Right lobe of liver (tissue), 6 donors: ENCODE measurements at regions not wholly inside any gene's neighbourhood (a gene's known extent, or its start where the extent isn't known, plus 50 kb on each side); places are given as distances from the start of the nearest gene placed in this dataset.

ENCODE experiments used
- ATAC-seq, 4 donors: fragments of 200-7000 bp; cut with Tn5 transposase; one replicate each; pipeline ENCODE4 v1.9.1; 2020; ENCODE audit warnings: mild to moderate bottlenecking in 4 of 4, moderate library complexity in 4 of 4
- DNase-seq, 3 donors: peaks; one replicate each; pipeline ENCODE4 v3.0.0-alpha.2; 2020
- H3K27ac ChIP-seq, 3 donors: fragments of 200-600 bp; one replicate each; pipeline ENCODE4 v1.8.0; 2022
- H3K27me3 ChIP-seq, 2 donors: fragments of 200-600 bp; one replicate each; pipeline ENCODE4 v1.8.0; 2022
- H3K36me3 ChIP-seq, 4 donors: fragments of 200-600 bp; sonication (generic) in 1 of 4; one replicate each; pipeline versions ENCODE4 v1.5.1 to v1.8.0; 2017 to 2022; ENCODE audit warnings: control low read depth in 1 of 4
- H3K4me1 ChIP-seq, 4 donors: fragments of 200-600 bp; sonication (generic) in 1 of 4; one replicate each; pipeline versions ENCODE4 v1.5.1 to v1.8.0; 2017 to 2022; ENCODE audit warnings: control low read depth in 1 of 4
- H3K4me3 ChIP-seq, 3 donors: fragments of 200-600 bp; one replicate each; pipeline ENCODE4 v1.8.0; 2022
- H3K9me3 ChIP-seq, 4 donors: fragments of 200-600 bp; sonication (generic) in 1 of 4; one replicate each; pipeline versions ENCODE4 v1.5.1 to v1.8.0; 2017 to 2022; ENCODE audit warnings: control low read depth in 1 of 4
- POLR2A ChIP-seq: fragments of 450-650 bp; IDR thresholded peaks from one replicate; pipeline ENCODE4 v1.6.1; 2017; ENCODE audit warnings: antibody characterized with exemption, mild to moderate bottlenecking
- WGBS: methylation state at CpG from one replicate; pipeline ENCODE4 v1.1.6; 2018; ENCODE audit warnings: low coverage, low lambda C conversion rate; ENCODE audit not compliant: insufficient coverage; ENCODE audit errors: missing lambda C conversion rate; 5-methylcytosine and 5-hydroxymethylcytosine counted together
- intact Hi-C, 2 donors: fragments of 100-400 bp; cut with DNase I; formaldehyde crosslinking; loops; one replicate each; pipeline versions ENCODE4 v1.11.2 to v1.14.1; 2022
- TF ChIP-seq, protein P1 (sequence below), 4 donors: fragments of 200-600 bp in 3 of 4; fragments of 450-650 bp in 1 of 4; IDR thresholded peaks; one replicate each; pipeline versions ENCODE4 v1.5.1 to v1.8.0; 2016 to 2022; ENCODE audit warnings: antibody characterized with exemption in 4 of 4, mild to moderate bottlenecking in 2 of 4
- donor health status: DM: no; HTN: yes; CAD: no.
- donor health status: DM: no; HTN: no; CAD: no.
- donor health status: DM: no; HTN: no; CAD: no.
- donor health status: DM: no; HTN: yes; CAD: no.
- donor health status: DM: no; HTN: yes; CAD: no.

DNA sequence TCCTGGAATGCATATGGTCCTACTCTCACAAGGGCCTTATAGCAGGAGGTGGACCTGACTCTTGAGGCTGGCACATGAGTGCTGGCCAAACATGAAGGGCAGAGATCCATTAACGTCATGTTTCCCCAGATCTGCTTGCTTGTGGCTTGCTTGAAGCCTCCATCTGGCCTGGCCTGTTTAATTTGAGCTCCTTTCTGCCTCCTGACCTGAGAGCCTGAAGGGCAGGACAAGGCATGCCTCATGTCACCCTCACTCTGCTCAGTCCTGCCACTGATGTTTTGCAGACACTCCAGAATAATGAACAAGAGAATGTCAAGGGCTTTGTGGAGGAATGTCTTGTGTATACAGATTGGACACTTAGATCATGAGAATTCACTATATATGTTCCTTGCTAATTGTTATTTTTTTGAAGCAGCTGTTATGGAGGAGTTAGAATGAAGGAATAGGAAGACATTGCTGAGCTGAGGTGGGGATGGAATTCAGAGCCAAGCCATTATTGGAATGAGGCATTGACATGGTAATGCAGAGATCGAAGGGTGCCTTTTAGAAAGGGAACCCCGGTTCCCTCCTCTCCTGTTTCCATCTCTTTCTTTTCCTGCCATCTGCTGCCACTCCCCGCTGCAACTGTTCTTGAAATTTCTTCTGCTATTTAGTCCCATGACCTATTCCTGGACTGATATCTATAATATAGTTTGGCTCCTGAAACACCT is 457.0 kb upstream of the PROX1 start:
- 74% methylated on average over 3 of the region's 4 CpGs for WGBS
- DNase-seq: no peak
- H3K27me3 ChIP-seq: no peaks in the 10 kb centered on the region
- ATAC-seq: no peak
- no peaks in the 10 kb centered on the region for H3K9me3 ChIP-seq
- no peaks in the 10 kb centered on the region for H3K4me1 ChIP-seq
- no peak overlapping the region for H3K4me3 ChIP-seq
- intact Hi-C loops: no loop called here
- H3K36me3 ChIP-seq: no peaks in the 10 kb centered on the region
- TF ChIP-seq POLR2A: no peak
- TF ChIP-seq, protein P1, sequence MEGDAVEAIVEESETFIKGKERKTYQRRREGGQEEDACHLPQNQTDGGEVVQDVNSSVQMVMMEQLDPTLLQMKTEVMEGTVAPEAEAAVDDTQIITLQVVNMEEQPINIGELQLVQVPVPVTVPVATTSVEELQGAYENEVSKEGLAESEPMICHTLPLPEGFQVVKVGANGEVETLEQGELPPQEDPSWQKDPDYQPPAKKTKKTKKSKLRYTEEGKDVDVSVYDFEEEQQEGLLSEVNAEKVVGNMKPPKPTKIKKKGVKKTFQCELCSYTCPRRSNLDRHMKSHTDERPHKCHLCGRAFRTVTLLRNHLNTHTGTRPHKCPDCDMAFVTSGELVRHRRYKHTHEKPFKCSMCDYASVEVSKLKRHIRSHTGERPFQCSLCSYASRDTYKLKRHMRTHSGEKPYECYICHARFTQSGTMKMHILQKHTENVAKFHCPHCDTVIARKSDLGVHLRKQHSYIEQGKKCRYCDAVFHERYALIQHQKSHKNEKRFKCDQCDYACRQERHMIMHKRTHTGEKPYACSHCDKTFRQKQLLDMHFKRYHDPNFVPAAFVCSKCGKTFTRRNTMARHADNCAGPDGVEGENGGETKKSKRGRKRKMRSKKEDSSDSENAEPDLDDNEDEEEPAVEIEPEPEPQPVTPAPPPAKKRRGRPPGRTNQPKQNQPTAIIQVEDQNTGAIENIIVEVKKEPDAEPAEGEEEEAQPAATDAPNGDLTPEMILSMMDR (IDR thresholded peaks at IDR 0.05): no peak
- no peak overlapping the region for H3K27ac ChIP-seq

DNA sequence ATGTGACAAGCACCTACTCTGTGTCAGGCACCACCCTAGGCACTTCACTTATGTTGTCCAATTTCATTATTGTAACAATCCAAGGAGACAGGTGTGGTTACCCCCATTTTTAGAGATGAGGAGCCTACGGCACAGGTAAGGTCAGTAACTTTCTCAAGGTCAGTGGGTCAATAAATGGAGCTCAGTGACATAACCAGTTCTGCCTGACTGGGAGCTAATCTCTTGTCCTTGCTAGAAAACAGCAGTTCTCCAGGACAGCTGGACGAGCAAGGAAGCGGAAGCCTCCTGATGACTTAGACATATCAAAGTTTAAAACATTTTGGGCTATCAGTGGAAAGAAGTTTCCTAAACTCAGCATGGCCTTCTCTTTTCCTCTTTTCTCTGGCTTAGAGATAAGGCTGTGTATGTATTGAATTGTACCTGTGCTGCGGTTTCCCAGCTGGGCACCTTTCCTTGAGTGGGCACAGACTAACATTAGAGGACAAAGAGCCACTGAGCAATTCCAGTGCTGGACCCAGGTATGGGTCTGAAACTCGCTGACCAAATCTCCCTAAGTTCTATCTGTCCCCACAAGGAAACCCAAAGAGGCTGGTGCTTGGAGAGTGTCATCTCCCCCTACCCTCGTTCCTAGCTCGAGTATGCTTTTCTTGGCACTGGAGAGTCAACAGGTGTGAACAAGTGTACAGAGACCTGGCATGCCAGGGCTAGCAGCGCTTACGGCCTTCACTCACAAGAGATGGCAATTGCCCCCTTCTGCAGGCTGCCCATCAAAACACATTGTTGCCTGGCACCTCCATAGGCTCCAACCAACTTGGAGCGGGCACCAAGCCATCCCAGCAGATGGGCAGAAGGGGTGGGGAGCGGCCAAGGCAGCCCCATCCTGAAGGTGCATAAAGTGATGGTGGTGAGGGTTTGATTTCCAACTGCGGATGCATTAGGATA is 456.1 kb upstream of the PROX1 start:
- 75% methylated on average over 8 of the region's 12 CpGs for WGBS
- intact Hi-C loops: no loop called here
- no peak overlapping the region for H3K27ac ChIP-seq

DNA sequence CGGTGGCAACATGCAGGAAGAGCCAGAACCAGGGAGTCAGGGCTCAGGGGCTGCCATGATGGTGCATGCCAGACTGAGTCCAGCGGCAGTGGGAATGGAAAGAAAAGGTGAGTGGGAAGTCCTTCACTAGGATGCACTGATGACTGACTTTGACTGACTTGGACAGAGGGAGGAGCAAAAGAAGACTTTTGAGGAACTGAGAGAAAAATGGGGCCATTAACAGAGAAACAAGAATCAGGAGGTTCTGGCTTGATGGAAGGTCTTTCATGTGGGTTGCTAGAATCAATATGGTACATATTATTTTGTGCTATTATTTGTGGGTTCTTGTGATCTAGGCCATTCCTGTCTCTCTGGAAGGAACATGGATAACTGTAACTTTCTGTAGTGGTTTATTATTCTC is 454.6 kb upstream of the PROX1 start:
- no peak for TF ChIP-seq POLR2A
- TF ChIP-seq, protein P1 (IDR thresholded peaks at IDR 0.05): no peak
- WGBS: 60% methylated on average over 1 of the region's 2 CpGs
- no peaks in the 10 kb centered on the region for H3K27me3 ChIP-seq
- ATAC-seq (no peak), DNase-seq (no peak)
- no peaks in the 10 kb centered on the region for H3K4me1 ChIP-seq
- H3K27ac ChIP-seq: no peak overlapping the region
- no peaks in the 10 kb centered on the region for H3K9me3 ChIP-seq
- intact Hi-C loops: no loop called here
- H3K36me3 ChIP-seq: no peaks in the 10 kb centered on the region
- H3K4me3 ChIP-seq: no peak overlapping the region

More for the DNA sequence above, 456.1 kb upstream of the PROX1 start:
- H3K4me1 ChIP-seq: no peaks in the 10 kb centered on the region
- no peaks in the 10 kb centered on the region for H3K9me3 ChIP-seq
- TF ChIP-seq POLR2A: no peak
- TF ChIP-seq, protein P1 (IDR thresholded peaks at IDR 0.05): no peak
- DNase-seq (no peak), ATAC-seq (no peak)
- H3K36me3 ChIP-seq: no peaks in the 10 kb centered on the region
- no peak overlapping the region for H3K4me3 ChIP-seq
- H3K27me3 ChIP-seq: no peaks in the 10 kb centered on the region

DNA sequence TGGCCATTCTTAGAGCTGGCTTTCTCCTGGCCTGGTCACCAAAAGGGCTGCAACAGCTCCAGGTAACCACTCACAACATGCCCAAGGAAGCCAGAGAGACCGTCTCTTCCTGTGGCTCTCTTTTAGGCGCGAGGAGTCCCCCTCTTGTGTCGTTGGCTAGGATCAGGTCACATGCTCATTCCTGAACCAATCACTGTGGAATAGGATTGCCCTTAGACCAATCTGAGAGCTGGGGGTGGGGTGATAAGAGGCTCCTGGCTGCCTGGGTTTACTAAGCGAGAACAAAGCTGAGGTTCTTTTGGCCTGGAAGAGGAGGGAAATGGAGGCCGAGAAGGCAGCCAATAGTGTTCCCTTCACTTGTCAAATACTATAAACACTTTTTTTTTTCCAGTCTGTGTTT is 452.1 kb upstream of the PROX1 start:
- no peak overlapping the region for H3K4me3 ChIP-seq
- H3K36me3 ChIP-seq: no peaks in the 10 kb centered on the region
- peaks cover 0 to 4% (median 0%) of the 10 kb centered on the region in 4 donors for H3K4me1 ChIP-seq
- TF ChIP-seq, protein P1 (IDR thresholded peaks at IDR 0.05): no peak
- no peak for TF ChIP-seq POLR2A
- no peaks in the 10 kb centered on the region for H3K9me3 ChIP-seq
- no peak for ATAC-seq
- intact Hi-C loops: no loop called here
- no peak for DNase-seq
- H3K27ac ChIP-seq: no peak overlapping the region
- H3K27me3 ChIP-seq: no peaks in the 10 kb centered on the region
- WGBS: 86% methylated on average over 6 of the region's 6 CpGs
